Muscle of leg (tissue), 3 donors: ENCODE measurements at regions not wholly inside any gene's neighbourhood (a gene's known extent, or its start where the extent isn't known, plus 50 kb on each side); places are given as distances from the start of the nearest gene placed in this dataset.

ENCODE experiments used
- DNase-seq: peaks from one replicate; pipeline ENCODE4 v3.0.0; 2013
- H3K27ac ChIP-seq: one replicate; pipeline ENCODE4 v1.5.1; 2013; ENCODE audit warnings: mild to moderate bottlenecking, low read length, control low read depth
- H3K27me3 ChIP-seq: one replicate; pipeline ENCODE4 v1.6.1; 2013; ENCODE audit warnings: low read length; ENCODE audit not compliant: control insufficient read depth, insufficient read depth
- H3K36me3 ChIP-seq: one replicate; pipeline ENCODE4 v1.6.1; 2013; ENCODE audit warnings: low read length; ENCODE audit not compliant: control insufficient read depth, insufficient read depth
- H3K4me1 ChIP-seq: one replicate; pipeline ENCODE4 v1.6.1; 2013; ENCODE audit warnings: low read length; ENCODE audit not compliant: control insufficient read depth, insufficient read depth
- H3K4me3 ChIP-seq: one replicate; pipeline ENCODE4 v1.5.1; 2013; ENCODE audit warnings: low read length, control low read depth
- H3K9me3 ChIP-seq: replicated peaks from 2 replicates; pipeline ENCODE4 v1.6.1; 2013; ENCODE audit warnings: low read depth, low read length; ENCODE audit not compliant: control insufficient read depth
- WGBS: methylation state at CpG from one replicate; pipeline ENCODE4 v1.1.5; 2013; ENCODE audit warnings: missing lambda C conversion rate; ENCODE audit not compliant: insufficient coverage; 5-methylcytosine and 5-hydroxymethylcytosine counted together

GRCh38 chr4:147303174-147303872, 177.6 kb upstream of the EDNRA start:
- H3K4me1 ChIP-seq, result no peaks in the 10 kb centered on the region
- DNase-seq, result no peak
- H3K4me3 ChIP-seq, result no peak overlapping the region
- no peaks in the 10 kb centered on the region for H3K9me3 ChIP-seq
- H3K36me3 ChIP-seq, result no peaks in the 10 kb centered on the region
- no peak overlapping the region for H3K27ac ChIP-seq
- no CpG with 5 or more reads among the region's 5 CpGs for WGBS
- no peaks in the 10 kb centered on the region for H3K27me3 ChIP-seq

- H3K27ac ChIP-seq, result no peak overlapping the region
- no peaks in the 10 kb centered on the region for H3K9me3 ChIP-seq
- no peaks in the 10 kb centered on the region for H3K27me3 ChIP-seq
- DNase-seq, result no peak
- H3K4me3 ChIP-seq, result no peak overlapping the region
- WGBS, result no CpG with 5 or more reads among the region's 3 CpGs
- H3K36me3 ChIP-seq, result no peaks in the 10 kb centered on the region
- H3K4me1 ChIP-seq, result no peaks in the 10 kb centered on the region
Observed at GRCh38 chr4:147303873-147304229, 177.0 kb upstream of the EDNRA start.

DNA sequence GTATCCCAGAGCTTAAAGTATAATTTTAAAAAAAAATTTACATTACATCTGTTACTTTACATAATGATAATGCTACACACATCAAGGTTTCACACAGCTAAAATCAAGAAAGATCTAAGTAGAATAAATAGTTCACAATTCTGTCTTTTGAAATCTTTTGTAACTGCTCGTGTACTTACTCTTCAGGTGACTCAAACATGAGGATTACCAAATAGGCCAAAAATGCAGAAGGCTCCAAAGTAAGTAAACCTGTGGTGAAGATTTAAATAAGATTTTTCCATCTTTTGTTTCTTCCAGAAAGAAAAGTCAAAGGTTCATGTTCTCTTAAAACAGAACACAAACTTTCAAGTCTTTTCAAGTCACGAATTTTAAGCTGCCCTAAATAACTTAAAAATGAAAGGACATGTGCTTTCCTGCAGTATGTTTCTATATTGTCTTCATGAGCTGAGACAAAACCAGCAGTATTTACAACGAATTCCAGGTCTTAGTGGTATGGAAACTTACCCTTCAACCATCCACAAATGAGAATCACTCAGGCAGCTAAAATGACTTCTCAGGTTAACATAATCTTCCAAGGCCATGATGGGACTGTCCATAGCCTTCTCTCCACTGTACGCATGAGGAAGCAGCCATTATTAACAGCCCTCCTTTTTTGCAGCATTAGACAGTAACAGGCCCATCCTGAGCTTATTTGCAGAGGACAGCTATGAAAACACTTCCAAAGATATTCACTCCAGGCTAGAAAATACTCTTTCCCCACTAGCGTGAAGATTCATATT, 172.8 kb upstream of the EDNRA start:
- Histone ChIP-seq H3K27me3 (no peaks in the 10 kb centered on the region), H3K36me3 (no peaks in the 10 kb centered on the region), H3K4me3 (no peak overlapping the region), H3K27ac (no peak overlapping the region), H3K9me3 (no peaks in the 10 kb centered on the region), H3K4me1 (no peaks in the 10 kb centered on the region)
- 79% methylated on average over 3 of the region's 5 CpGs for WGBS
- DNase-seq, result no peak

GRCh38 chr4:147309434-147309833, 171.5 kb upstream of the EDNRA start:
- Histone ChIP-seq H3K9me3 (no peaks in the 10 kb centered on the region), H3K36me3 (no peaks in the 10 kb centered on the region), H3K4me3 (no peak overlapping the region), H3K4me1 (no peaks in the 10 kb centered on the region), H3K27ac (no peak overlapping the region), H3K27me3 (no peaks in the 10 kb centered on the region)
- DNase-seq, result no peak
- no CpG with 5 or more reads among the region's 4 CpGs for WGBS

DNA sequence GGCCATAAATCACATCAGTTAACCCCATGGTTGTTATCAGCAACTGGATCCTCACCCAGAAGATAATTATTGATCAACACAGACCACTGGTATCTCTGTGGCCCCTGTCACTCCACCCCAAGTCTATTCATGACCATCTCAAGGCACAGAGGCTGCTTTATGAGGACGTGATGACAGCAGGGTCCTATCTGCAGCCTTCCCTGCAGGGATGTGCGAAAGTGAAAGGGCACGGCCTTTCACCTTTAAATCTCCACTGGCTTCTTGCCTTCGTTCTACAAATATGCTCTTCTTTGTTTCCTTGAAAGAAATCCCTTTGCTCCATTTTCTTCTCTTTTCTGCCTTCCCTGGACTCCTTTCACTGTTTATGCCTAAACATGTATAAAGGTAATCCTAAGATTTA, 170.6 kb upstream of the EDNRA start:
- H3K27ac ChIP-seq, result no peak overlapping the region
- H3K9me3 ChIP-seq, result no peaks in the 10 kb centered on the region
- no peaks in the 10 kb centered on the region for H3K36me3 ChIP-seq
- no peak overlapping the region for H3K4me3 ChIP-seq
- no peak for DNase-seq
- H3K27me3 ChIP-seq, result no peaks in the 10 kb centered on the region
- H3K4me1 ChIP-seq, result no peaks in the 10 kb centered on the region
- WGBS, result 57% methylated on average over 1 of the region's 4 CpGs

DNA sequence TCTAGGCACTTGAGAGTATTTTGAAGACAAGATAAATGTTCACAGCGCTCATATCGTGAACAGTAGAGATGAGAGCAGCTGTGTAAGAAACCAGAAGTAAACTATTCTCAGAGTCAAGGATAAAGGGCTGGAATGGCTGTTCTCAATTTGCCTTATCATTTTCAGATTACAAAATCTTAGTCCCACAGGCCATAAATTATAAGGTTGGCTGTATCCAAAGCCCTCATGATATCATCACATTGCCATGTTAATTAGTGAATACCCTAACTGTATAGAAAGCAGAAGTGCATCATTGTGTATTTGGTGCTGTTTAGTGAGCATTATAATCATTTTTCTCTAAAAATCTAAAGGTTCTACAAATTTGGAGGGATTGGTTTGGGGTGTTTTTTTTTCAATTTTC, 168.9 kb upstream of the EDNRA start:
- H3K36me3 ChIP-seq, result no peaks in the 10 kb centered on the region
- no peaks in the 10 kb centered on the region for H3K4me1 ChIP-seq
- WGBS, result no CpG with 5 or more reads among the region's 2 CpGs
- no peak overlapping the region for H3K27ac ChIP-seq
- no peaks in the 10 kb centered on the region for H3K9me3 ChIP-seq
- DNase-seq, result no peak
- H3K4me3 ChIP-seq, result no peak overlapping the region
- no peaks in the 10 kb centered on the region for H3K27me3 ChIP-seq

DNA sequence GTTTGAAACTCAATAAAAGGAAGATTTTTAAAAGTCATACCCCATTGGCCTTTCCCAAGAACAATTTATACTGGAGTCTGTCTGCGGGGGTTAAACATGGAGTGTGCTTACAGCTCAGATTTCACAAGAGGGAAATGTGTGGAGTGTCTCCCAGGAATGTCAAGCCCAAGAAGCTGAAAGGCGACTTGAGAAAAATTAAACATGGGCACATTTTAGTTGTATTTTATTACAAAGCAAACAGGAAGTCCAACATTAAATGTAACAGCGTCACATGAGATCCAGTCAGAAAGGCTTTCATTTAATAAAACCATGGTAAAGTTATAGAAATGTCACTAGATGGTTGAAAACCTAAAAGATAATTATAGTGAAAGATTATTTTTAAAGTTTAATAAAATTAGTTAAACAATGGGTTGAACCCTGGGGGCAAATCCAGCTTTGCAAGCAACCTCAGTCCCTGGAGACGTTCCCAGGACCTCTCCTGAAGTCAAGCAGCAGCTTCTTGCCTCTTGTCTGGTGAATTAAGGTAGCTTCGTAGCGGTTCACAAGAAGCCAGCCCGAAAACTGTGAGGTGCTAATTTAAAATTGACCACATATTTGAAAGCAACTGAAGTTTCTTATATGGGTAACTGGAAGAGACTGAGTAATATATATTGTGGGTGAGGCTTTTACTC, 168.4 kb upstream of the EDNRA start:
- Histone ChIP-seq H3K27ac (no peak overlapping the region), H3K27me3 (no peaks in the 10 kb centered on the region), H3K36me3 (no peaks in the 10 kb centered on the region), H3K4me1 (no peaks in the 10 kb centered on the region), H3K4me3 (no peak overlapping the region), H3K9me3 (no peaks in the 10 kb centered on the region)
- WGBS, result no CpG with 5 or more reads among the region's 7 CpGs
- DNase-seq, result no peak

- no peak overlapping the region for H3K27ac ChIP-seq
- no CpG with 5 or more reads among the region's 1 CpG for WGBS
- no peak for DNase-seq
- no peaks in the 10 kb centered on the region for H3K36me3 ChIP-seq
- H3K27me3 ChIP-seq, result no peaks in the 10 kb centered on the region
- no peak overlapping the region for H3K4me3 ChIP-seq
- no peaks in the 10 kb centered on the region for H3K4me1 ChIP-seq
- H3K9me3 ChIP-seq, result no peaks in the 10 kb centered on the region
Observed at GRCh38 chr4:147313108-147313507, 167.8 kb upstream of the EDNRA start.

GRCh38 chr4:147318586-147318985, 162.3 kb upstream of the EDNRA start:
- no peak overlapping the region for H3K4me3 ChIP-seq
- H3K27ac ChIP-seq, result peak overlapping the region; percentile 30

GRCh38 chr4:147325571-147325981, 155.3 kb upstream of the EDNRA start:
- DNase-seq, result peak; percentile 96
- Histone ChIP-seq H3K36me3 (no peaks in the 10 kb centered on the region), H3K4me3 (no peak overlapping the region), H3K4me1 (no peaks in the 10 kb centered on the region), H3K27ac (peak overlapping the region; percentile 63), H3K27me3 (no peaks in the 10 kb centered on the region), H3K9me3 (no peaks in the 10 kb centered on the region)
- no CpG with 5 or more reads among the region's 3 CpGs for WGBS

More at GRCh38 chr4:147318586-147318985, 162.3 kb upstream of the EDNRA start:
- WGBS, result no CpG with 5 or more reads among the region's 3 CpGs
- no peaks in the 10 kb centered on the region for H3K27me3 ChIP-seq
- no peaks in the 10 kb centered on the region for H3K9me3 ChIP-seq
- DNase-seq, result peak; percentile 90
- no peaks in the 10 kb centered on the region for H3K36me3 ChIP-seq
- no peaks in the 10 kb centered on the region for H3K4me1 ChIP-seq
